GM06990 (cell line): ENCODE measurements at regions not wholly inside any gene's neighbourhood (a gene's known extent, or its start where the extent isn't known, plus 50 kb on each side); places are given as distances from the start of the nearest gene placed in this dataset.

Source experiments
- DNase-seq: peaks from one replicate; pipeline ENCODE4 v3.0.0-alpha.2; 2011; ENCODE audit not compliant: insufficient read length; ENCODE audit errors: extremely low read depth
- H3K27me3 ChIP-seq: replicated peaks from 2 replicates; pipeline ENCODE4 v1.6.0; 2011; ENCODE audit warnings: low read length; ENCODE audit not compliant: control insufficient read depth, insufficient read depth
- H3K36me3 ChIP-seq: 2 replicates; pipeline ENCODE4 v1.5.1; 2011; ENCODE audit warnings: low read length; ENCODE audit not compliant: control insufficient read depth, insufficient read depth
- H3K4me3 ChIP-seq: replicated peaks from 2 replicates; pipeline ENCODE4 v1.5.1; 2011; ENCODE audit warnings: low read depth, mild to moderate bottlenecking, control low read depth, low read length
- CTCF ChIP-seq: IDR thresholded peaks from 2 replicates; pipeline ENCODE4 v1.5.1; 2011; ENCODE audit warnings: low read length, control low read depth, mild to moderate bottlenecking, inconsistent platforms; ENCODE audit not compliant: insufficient read depth, poor library complexity, severe bottlenecking

GRCh38 chr5:74306845-74307244, 333.7 kb downstream of the ENC1 start:
- no peak for DNase-seq
- no peak for TF ChIP-seq CTCF
- Histone ChIP-seq H3K4me3 (no peak overlapping the region), H3K27me3 (no peaks in the 10 kb centered on the region), H3K36me3 (no peaks in the 10 kb centered on the region)

DNA sequence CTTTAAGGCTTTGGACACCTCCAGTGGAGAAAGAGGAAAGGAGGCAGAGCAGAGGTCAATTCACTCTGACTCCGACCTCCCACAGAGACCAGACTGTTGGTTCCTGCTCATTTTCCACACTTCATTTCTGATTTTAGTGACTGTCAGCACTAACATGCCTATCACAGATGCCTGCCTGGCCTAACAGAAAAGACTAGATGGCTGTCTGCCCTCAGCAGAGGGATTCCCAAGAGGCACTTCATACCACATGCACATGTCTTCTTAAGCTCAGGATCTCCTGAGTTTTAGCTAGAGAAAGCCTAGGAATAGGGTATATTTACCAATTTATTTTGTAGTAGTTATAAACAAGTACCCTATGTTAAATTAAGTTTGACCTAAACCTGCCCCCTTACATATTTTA, 336.0 kb downstream of the ENC1 start:
- no peak overlapping the region for H3K4me3 ChIP-seq
- no peaks in the 10 kb centered on the region for H3K36me3 ChIP-seq
- TF ChIP-seq CTCF, result no peak
- no peak for DNase-seq
- no peaks in the 10 kb centered on the region for H3K27me3 ChIP-seq

DNA sequence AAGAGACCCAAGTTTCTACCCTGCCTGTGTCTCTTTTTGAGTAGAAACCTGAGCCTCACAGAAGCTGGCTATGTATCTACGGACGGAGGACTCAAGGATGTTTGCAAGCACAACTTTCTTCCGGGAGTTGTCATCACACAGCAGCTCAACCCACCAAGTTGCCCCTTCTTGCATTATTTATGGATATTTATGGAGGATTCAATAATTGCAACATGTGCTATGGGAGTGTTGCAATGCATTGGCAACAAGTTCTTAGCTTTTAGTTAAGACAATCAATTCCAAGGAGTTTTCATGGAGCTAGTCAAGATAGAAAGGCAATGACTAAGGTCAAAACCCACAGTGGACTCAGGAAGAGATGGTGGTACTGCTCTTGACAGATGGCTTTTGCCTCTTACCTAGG, 336.9 kb downstream of the ENC1 start:
- DNase-seq, result no peak
- no peak overlapping the region for H3K4me3 ChIP-seq
- no peaks in the 10 kb centered on the region for H3K36me3 ChIP-seq
- TF ChIP-seq CTCF, result no peak
- H3K27me3 ChIP-seq, result no peaks in the 10 kb centered on the region

GRCh38 chr5:74301576-74301975, 339.0 kb downstream of the ENC1 start:
- DNase-seq, result no peak
- no peak for TF ChIP-seq CTCF
- H3K36me3 ChIP-seq, result no peaks in the 10 kb centered on the region
- no peaks in the 10 kb centered on the region for H3K27me3 ChIP-seq
- H3K4me3 ChIP-seq, result no peak overlapping the region

GRCh38 chr5:74300808-74301389, 339.6 kb downstream of the ENC1 start:
- TF ChIP-seq CTCF, result no peak
- H3K36me3 ChIP-seq, result no peaks in the 10 kb centered on the region
- H3K27me3 ChIP-seq, result no peaks in the 10 kb centered on the region
- DNase-seq, result no peak
- H3K4me3 ChIP-seq, result no peak overlapping the region

GRCh38 chr5:74299833-74300232, 340.7 kb downstream of the ENC1 start:
- no peak for TF ChIP-seq CTCF
- DNase-seq, result no peak
- no peaks in the 10 kb centered on the region for H3K36me3 ChIP-seq
- H3K4me3 ChIP-seq, result no peak overlapping the region
- H3K27me3 ChIP-seq, result no peaks in the 10 kb centered on the region
